NT2/D1 (cell line): ENCODE measurements at regions not wholly inside any gene's neighbourhood (a gene's known extent, or its start where the extent isn't known, plus 50 kb on each side); places are given as distances from the start of the nearest gene placed in this dataset.

ENCODE experiments used
- SUZ12 ChIP-seq: IDR thresholded peaks from 2 replicates; pipeline ENCODE4 v1.6.1; 2011; ENCODE audit not compliant: insufficient read length, insufficient read depth; ENCODE audit errors: extremely low read depth
- YY1 ChIP-seq: IDR thresholded peaks from 2 replicates; pipeline ENCODE4 v1.6.1; 2011; ENCODE audit not compliant: insufficient read length, insufficient read depth
- ZNF274 ChIP-seq: IDR thresholded peaks from 2 replicates; pipeline ENCODE4 v1.6.1; 2011; ENCODE audit warnings: mild to moderate bottlenecking, low read depth, low read length

GRCh38 chr13:111064661-111065060 lies 50.4 kb upstream of the ARHGEF7 start:
- no peak for TF ChIP-seq ZNF274
- no peak for TF ChIP-seq YY1
- TF ChIP-seq SUZ12 = no peak
